Uterus (tissue), 3 donors: ENCODE measurements at regions not wholly inside any gene's neighbourhood (a gene's known extent, or its start where the extent isn't known, plus 50 kb on each side); places are given as distances from the start of the nearest gene placed in this dataset.

ENCODE experiments used
- DNase-seq, 2 donors: peaks; one replicate each; pipeline ENCODE4 v3.0.0-alpha.2; 2019 to 2020
- H3K27ac ChIP-seq, 2 donors: fragments of 200-600 bp; sonication (generic); 1 replicate in 1 of 2; 2 replicates in 1 of 2; pipeline ENCODE4 v1.5.1; 2016 to 2018
- H3K27me3 ChIP-seq, 2 donors: fragments of 200-600 bp; sonication (generic); one replicate each; pipeline ENCODE4 v1.5.1; 2018 to 2019; ENCODE audit warnings: control low read depth in 1 of 2
- H3K36me3 ChIP-seq, 2 donors: fragments of 200-600 bp; sonication (generic); one replicate each; pipeline ENCODE4 v1.5.1; 2019; ENCODE audit warnings: control low read depth in 1 of 2
- H3K4me1 ChIP-seq, 2 donors: fragments of 200-600 bp; sonication (generic); one replicate each; pipeline ENCODE4 v1.5.1; 2018 to 2019; ENCODE audit warnings: control low read depth in 1 of 2
- H3K4me3 ChIP-seq, 2 donors: fragments of 200-600 bp; sonication (generic); 1 replicate in 1 of 2; 2 replicates in 1 of 2; pipeline ENCODE4 v1.5.1; 2018 to 2019; ENCODE audit warnings: mild to moderate bottlenecking in 1 of 2
- H3K9me3 ChIP-seq, 2 donors: fragments of 200-600 bp; sonication (generic); one replicate each; pipeline ENCODE4 v1.5.1; 2019; ENCODE audit warnings: control low read depth in 1 of 2
- CTCF ChIP-seq, 4 experiments: fragments of 200-600 bp in 2 of 4; fragments of 450-650 bp in 2 of 4; sonication (generic) in 2 of 4; IDR thresholded peaks; one replicate each; pipeline ENCODE4 v1.5.1; 2016 to 2019; ENCODE audit warnings: antibody characterized with exemption in 4 of 4, mild to moderate bottlenecking in 2 of 4, moderate library complexity in 1 of 4
- POLR2A ChIP-seq, 2 donors: fragments of 450-650 bp; IDR thresholded peaks; one replicate each; pipeline ENCODE4 v1.6.1; 2016; ENCODE audit warnings: antibody characterized with exemption in 2 of 2, mild to moderate bottlenecking in 1 of 2, moderate library complexity in 1 of 2
- intact Hi-C: fragments of 100-400 bp; cut with DNase I; formaldehyde crosslinking; loops from one replicate; pipeline ENCODE4 v1.15.1; 2023; ENCODE audit warnings: low total_unique reads
- donor health status: DM: yes; HTN: yes; CAD: no.

- Histone ChIP-seq H3K36me3 (no peaks in the 10 kb centered on the region), H3K9me3 (no peaks in the 10 kb centered on the region), H3K4me1 (no peaks in the 10 kb centered on the region), H3K4me3 (no peak overlapping the region), H3K27ac (no peak overlapping the region), H3K27me3 (no peaks in the 10 kb centered on the region)
- no peak for DNase-seq
- TF ChIP-seq CTCF (IDR thresholded peaks at IDR 0.05) = no peak
- no peak for TF ChIP-seq POLR2A (IDR thresholded peaks at IDR 0.05)
- intact Hi-C loops = no loop called here
Observed at GRCh38 chr9:126109575-126109974, 217.1 kb upstream of the MVB12B start.

GRCh38 chr9:126111556-126111955, 215.1 kb upstream of the MVB12B start:
- H3K9me3 ChIP-seq = no peaks in the 10 kb centered on the region
- no peaks in the 10 kb centered on the region for H3K27me3 ChIP-seq
- H3K27ac ChIP-seq = no peak overlapping the region
- no peaks in the 10 kb centered on the region for H3K4me1 ChIP-seq
- no peaks in the 10 kb centered on the region for H3K36me3 ChIP-seq
- no peak for DNase-seq
- TF ChIP-seq CTCF (IDR thresholded peaks at IDR 0.05) (no peak), POLR2A (IDR thresholded peaks at IDR 0.05) (no peak)
- H3K4me3 ChIP-seq = no peak overlapping the region
- intact Hi-C loops = no loop called here

GRCh38 chr9:126112135-126112720, 214.4 kb upstream of the MVB12B start:
- no peak for DNase-seq
- intact Hi-C loops = no loop called here

GRCh38 chr9:126113176-126113575, 213.5 kb upstream of the MVB12B start:
- TF ChIP-seq POLR2A (IDR thresholded peaks at IDR 0.05) = no peak
- TF ChIP-seq CTCF (IDR thresholded peaks at IDR 0.05) = no peak
- no peak overlapping the region for H3K4me3 ChIP-seq
- no peaks in the 10 kb centered on the region for H3K9me3 ChIP-seq
- intact Hi-C loops = no loop called here
- no peaks in the 10 kb centered on the region for H3K27me3 ChIP-seq
- H3K4me1 ChIP-seq = no peaks in the 10 kb centered on the region
- DNase-seq = no peak
- no peak overlapping the region for H3K27ac ChIP-seq
- no peaks in the 10 kb centered on the region for H3K36me3 ChIP-seq

More at GRCh38 chr9:126112135-126112720, 214.4 kb upstream of the MVB12B start:
- no peak overlapping the region for H3K4me3 ChIP-seq
- H3K27me3 ChIP-seq = no peaks in the 10 kb centered on the region
- no peaks in the 10 kb centered on the region for H3K36me3 ChIP-seq
- no peak overlapping the region for H3K27ac ChIP-seq
- no peaks in the 10 kb centered on the region for H3K9me3 ChIP-seq
- TF ChIP-seq CTCF (IDR thresholded peaks at IDR 0.05) (no peak), POLR2A (IDR thresholded peaks at IDR 0.05) (no peak)
- no peaks in the 10 kb centered on the region for H3K4me1 ChIP-seq

GRCh38 chr9:126113756-126114408, 212.7 kb upstream of the MVB12B start:
- Histone ChIP-seq H3K36me3 (no peaks in the 10 kb centered on the region), H3K9me3 (no peaks in the 10 kb centered on the region), H3K4me3 (no peak overlapping the region), H3K4me1 (no peaks in the 10 kb centered on the region), H3K27ac (no peak overlapping the region), H3K27me3 (no peaks in the 10 kb centered on the region)
- intact Hi-C loops = no loop called here
- no peak for DNase-seq
- TF ChIP-seq POLR2A (IDR thresholded peaks at IDR 0.05) (no peak), CTCF (IDR thresholded peaks at IDR 0.05) (no peak)
